HG03025 (cell line): ENCODE measurements at regions not wholly inside any gene's neighbourhood (a gene's known extent, or its start where the extent isn't known, plus 50 kb on each side); places are given as distances from the start of the nearest gene placed in this dataset.
"Not testable (repeated sequence)": the region's sequence is repeated elsewhere in the genome, so short reads cannot be mapped to it uniquely, and the experiment has no call there.

Experiments used
- ATAC-seq: cut with Tn5 transposase; IDR thresholded peaks from one replicate; pipeline ENCODE4 v1.9.1; 2021; ENCODE audit warnings: mild to moderate bottlenecking, moderate library complexity; ENCODE audit not compliant: unreplicated experiment, low FRiP score

DNA sequence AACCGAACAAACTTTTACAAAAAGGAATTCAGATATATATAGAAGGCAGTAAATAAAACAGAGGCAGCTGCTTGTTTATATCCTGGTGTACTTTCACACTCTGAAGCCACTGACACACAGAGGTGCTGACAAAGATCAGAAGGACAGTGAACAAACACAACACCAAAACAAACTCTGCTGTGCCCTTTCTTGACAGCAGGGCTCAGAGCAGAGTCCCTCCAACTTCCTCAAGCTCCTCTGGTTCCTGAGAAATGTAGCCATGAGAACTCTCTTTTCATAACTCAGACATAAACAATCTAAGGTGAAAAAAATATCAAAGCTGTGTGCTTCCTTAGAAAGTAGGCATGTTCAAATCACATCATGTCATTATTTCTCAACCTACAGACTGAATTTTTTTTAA is 1052.8 kb upstream of the SPRY2 start:
- no peak for ATAC-seq

DNA sequence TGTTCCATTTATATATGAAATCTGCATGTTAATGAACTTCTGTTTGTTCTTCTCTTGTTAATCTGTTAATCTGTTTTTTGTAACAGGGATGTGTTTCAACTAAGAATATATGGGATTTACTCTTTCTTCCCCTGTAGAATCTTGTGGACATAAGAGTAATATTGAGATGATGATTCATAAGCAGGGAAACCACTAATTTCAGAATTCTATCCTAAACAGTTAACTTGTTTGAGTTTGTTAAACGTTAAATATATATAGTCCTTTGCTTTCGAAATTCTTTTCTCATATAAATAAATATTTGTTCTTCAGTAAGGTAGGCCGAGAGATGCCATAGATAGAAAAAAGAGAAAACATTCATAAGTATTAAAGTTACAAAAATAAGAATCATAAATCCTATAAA is 1052.2 kb upstream of the SPRY2 start:
- ATAC-seq, result no peak

DNA sequence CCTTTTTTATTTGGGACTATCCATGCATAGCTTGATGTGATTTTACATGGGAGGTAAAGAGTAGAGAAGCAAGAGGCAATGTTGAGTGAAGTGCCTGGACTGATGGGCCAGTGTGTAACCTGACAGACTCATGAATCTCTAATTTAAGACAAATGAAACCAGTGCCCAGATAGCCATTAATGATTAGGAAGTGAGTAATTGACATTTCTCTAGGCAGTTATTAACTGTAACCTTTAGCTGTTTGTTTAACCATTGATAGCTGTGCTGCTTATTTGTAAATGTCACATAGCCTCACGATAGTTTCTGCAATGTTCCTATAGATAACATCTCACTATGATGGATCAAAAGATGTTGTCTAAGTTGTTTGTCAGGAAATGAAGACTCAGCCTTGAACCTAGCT is 1047.5 kb upstream of the SPRY2 start:
- ATAC-seq, result no peak

DNA sequence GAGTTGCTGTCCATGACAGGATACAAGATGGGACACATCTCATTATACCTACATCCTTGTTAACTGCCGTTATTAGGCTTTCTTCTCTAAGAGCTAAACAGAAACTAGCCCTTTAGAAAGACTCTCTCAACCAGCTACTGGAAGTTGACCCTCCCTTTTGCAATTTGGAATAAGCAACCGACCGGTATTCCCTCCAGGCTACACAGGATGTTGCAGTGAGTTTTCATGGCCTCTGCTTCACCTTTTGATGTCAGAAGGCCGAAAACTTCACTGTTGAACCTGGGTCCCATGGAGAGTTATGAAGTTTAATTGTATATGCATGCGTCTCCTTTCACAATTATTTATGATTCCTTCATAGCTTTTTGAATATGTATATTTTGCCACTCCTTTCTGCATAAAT is 1042.5 kb upstream of the SPRY2 start:
- no peak for ATAC-seq

DNA sequence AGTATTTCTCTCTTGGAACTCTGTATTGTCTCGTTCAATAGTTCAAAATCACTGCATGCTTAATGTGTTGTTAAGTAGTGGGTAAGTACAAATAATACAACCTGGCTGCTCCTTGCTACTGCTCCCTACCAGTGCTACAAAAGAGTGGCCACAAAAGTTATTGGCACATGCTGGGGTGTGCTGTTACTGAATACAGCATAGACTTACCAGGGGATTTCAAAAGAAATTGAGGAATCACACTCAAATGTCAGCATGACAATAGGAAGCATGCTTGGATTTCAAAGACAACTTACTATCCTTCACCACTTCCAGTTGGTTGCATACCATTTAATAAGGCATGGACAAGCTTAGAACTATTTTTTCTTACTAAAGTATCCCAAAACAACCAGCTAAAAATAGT is 1041.3 kb upstream of the SPRY2 start:
- ATAC-seq, result no peak

DNA sequence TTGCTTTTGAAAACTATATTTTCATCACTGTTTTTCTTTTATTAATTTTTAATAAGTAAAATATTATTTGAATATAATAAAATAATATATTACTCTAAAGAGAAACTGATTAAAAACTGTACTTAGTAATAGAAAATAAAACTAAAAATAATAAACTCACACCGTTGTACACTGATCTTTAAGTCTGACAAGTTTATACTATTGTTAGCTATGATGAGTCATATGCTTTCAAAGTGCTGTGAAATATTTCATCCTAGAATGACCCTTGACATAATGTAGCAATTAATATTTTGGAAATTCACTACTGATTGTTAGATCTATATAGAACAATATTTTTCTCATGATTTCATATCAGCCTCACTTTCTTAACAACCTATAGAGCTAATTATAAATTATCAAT is 1040.6 kb upstream of the SPRY2 start:
- ATAC-seq, result no peak

DNA sequence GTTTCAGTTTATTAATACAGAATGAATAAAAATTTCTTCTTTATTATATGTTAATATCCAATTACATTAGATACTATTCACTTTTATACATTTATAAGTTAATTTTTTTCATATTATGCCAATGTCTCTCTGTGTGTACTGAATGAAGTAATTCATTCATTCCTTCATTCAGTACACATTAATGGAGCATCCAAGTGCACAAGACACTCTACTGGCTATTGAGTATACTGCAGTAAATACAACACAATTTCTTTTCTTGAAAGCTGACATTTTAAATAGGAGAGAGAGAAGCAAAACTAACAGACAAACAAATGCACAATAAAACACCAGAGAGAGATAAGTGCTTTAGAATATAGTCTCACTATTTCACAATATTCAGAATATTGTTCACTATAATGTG is 1038.3 kb upstream of the SPRY2 start:
- ATAC-seq, result no peak

DNA sequence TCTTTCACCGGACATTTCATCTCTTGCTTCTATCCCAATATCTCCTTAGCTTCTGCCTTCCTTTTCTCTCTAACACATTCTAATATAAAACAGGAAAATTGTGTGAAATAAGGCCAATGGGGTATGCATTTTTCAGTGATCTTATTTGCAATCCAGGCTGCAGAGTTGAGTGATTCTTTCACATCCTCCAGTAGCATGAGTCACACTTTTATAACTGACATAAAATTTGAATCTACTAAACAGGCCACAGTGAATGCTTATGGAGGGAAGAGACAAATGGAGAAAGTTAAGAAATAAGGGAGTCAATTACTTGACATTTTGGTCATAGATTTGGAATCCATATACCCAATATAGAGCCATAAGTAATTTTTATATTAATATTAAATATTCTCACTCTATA is 1037.0 kb upstream of the SPRY2 start:
- ATAC-seq, result no peak

DNA sequence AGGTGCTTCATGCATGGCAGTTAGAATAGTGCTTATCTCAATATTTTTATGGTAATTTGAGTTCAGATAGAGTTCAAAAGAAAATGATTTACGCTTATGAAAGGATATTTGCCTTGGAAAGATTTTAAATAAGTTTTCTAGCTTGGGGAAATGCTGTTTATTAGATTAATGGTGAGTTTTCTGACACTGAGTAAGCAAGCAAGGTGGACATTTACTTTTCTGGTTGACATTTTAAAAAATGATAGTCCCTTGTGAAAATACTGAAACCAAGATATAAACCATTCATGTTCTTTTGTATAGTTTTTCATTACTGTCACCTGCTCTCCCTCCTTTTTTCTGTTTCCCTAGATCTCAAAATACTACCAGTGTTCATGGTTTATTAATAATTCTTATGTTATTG is 1034.8 kb upstream of the SPRY2 start:
- no peak for ATAC-seq

DNA sequence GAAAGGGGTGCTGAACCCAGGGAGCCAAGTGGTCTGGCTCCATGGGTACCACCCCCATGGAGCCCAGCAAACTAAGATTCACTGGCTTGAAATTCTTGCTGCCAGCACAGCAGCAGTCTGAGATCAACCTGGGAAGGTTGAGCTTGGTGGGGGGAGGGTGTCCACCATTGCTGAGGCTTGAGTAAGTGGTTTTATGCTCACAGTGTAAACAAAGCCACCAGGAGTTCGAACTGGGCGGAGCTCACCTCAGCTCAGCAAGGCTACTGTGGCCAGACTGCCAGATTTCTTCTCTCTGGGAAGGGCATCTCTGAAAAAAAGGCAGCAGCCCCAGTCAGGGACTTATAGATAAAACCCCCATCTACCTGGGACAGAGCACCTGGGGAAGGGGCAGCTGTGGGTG is 1021.8 kb upstream of the SPRY2 start:
- not testable (repeated sequence) for ATAC-seq

DNA sequence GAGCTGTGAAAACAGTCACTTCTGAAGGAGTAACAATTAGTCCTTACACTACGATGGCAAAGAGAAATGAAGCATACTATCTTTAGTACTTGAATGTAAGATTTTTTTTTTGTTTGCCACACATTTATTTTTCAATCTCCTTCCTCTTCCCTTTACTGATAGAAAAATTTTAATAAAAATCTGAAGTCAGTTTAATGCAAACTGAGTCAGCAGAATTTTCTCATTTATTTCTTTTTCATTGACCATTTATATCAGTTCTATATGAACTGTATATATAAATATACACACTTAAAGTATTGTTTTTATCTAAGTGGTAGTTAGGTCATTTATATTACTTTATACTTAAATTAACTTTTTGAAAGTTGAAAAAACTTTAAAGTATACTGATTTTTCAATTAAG is 1009.1 kb upstream of the SPRY2 start:
- no peak for ATAC-seq

DNA sequence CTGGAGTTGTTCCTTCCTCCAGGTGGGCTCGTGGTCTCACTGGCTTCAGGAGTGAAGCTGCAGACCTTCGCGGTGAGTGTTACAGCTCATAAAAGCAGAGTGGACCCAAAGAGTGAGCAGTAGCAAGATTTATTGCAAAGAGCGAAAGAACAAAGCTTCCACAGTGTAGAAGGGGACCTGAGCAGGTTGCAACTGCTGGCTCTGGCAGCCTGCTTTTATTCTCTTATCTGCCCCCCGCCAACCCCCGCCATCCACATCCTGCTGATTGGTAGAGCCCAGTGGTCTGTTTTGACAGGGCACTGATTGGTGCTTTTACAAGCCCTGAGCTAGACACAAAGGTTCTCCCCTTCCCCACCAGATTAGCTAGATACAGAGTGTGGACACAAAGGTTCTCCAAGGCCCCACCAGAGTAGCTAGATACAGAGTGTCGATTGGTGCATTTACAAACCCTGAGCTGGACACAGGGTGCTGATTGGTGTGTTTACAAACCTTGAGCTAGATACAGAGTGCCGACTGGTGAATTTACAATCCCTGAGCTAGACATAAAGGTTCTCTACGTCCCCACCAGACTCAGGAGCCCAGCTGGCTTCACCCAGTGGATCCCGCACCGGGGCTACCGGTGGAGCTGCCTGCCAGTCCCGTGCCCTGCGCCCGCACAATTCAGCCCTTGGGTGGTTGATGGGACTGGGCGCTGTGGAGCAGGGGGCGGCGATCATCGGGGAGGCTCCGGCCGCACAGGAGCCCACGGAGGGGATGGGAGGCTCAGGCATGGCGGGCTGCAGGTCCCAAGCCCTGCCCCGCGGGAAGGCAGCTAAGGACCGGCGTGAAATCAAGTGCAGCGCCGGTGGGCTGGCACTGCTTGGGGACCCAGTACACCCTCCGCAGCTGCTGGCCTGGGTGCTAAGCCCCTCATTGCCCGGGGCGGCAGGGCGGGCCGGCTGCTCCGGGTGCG is 999.5 kb upstream of the SPRY2 start:
- ATAC-seq, result not testable (repeated sequence)

DNA sequence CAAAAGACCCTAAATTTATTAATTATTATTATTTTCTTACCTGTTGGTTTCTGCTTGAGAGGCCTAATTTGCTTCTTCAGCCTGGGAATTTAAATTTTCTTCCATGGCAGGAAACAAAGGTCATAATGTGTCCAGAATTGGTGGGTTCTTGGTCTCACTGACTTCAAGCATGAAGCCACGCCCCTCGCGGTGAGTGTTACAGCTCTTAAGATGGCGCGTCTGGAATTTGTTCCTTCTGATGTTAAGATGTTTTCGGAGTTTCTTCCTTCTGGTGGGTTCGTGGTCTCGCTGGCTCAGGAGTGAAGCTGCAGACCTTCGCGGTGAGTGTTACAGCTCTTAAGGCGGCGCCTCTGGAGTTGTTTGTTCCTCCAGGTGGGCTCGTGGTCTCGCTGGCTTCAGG is 998.7 kb upstream of the SPRY2 start:
- not testable (repeated sequence) for ATAC-seq

DNA sequence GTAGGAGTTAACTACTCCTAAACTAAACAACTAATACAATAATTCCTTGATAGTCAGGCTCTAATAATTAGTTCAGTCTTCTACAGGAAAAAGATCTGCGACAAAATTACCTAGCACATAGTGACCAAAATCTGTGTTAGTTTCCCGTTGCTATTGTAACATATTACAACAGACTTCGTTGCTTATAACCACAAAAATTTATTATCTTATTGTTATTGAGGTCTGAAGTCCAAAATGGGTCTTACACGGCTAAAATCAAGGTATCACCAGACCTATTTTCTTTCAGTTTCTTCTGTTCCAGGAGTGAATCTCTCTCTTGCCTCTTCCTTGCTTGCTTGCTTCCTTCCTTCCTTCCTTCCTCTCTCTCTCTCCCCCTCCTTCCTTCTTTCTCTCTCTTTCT is 993.6 kb upstream of the SPRY2 start:
- no peak for ATAC-seq

DNA sequence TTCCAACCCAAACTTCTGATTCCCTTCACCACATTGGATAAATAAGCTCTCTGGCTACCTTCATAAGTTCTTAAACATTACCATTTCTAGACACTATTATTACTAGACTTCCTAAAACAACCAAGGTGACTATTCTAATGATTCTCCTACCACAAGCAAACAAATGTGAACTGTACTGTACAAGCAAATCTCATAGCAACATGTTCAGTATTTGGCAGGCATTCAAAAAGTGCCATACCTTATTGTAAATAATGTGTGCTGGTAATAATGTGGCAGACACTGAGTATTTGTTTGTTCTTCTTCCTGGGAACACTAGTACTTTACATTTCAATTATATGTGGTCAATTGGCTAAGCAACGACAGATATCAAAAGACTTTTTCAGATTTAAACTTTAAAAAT is 986.0 kb upstream of the SPRY2 start:
- no peak for ATAC-seq

DNA sequence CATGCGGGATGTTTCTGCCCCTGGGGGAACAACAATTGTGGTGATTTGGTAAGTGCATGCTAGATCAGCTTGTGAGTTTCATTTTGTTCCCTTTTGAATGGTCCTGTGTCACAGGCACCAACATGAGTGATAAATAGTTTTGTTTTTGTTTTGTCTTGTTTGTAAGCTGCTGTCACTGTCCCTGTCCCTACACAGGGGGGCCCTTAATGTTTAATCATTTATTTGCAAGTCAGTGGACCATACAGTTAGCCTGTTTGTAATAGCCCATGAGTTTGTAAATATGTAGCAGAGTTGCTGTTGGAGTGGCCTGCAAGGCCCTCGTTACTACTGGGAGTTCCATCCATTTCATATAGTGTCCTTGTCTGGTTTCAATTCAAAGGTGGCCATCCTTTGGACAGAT is 979.6 kb upstream of the SPRY2 start:
- ATAC-seq, result no peak

DNA sequence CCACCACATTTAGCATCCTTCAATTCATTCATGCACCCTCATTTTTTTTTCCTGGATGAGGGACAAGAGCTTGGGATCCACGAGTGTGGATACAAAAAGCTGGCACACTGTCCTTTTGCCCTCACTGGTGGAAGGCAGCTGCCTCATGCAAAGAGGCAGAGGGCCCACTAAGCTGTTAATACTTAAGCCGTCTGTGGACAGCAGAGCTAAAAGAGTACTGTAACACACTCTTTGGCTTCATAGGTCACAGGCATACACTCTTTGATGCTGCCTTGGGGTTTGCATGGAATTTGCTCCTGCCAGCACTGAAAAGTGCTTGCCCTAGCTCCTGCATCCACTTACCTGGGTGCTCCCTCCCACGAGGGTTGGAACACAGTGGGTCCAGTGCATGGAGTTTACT is 978.4 kb upstream of the SPRY2 start:
- ATAC-seq, result no peak

DNA sequence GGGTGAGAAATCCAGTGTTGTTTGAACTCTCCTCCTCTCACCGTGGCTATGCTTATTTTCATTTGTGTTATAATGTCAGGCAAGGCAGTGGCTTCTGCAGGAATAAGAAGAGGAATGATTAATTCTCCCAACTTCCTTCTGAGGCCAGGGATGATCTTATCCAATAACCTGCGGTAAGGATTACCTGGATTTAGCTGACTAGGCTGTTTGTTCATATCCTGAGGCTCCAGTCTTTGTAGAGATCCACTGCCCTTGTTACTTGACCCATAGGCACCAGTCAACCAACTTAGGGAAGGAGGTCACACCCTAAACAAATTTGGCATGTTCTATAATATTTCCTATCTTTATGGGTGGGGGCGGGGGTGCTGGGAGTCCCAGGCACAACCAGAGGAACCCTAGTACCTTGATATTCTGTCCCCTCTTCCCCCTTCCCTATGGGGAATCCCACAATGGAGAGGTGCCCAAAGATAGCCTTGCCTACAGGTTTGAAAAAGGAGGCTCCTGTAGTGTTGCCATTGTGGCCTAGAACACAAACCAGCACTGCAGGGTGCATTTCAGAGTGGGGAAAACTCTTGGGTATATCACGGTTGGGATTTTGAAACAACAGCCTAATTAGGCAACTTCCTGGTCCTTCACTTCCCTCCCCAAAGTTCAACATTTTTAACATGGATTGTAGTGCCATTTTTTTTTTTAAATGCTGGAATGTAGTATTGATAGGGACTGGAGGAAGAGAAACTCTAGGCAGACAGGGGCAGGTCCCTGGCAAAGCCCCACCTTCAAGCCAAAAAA is 977.5 kb upstream of the SPRY2 start:
- no peak for ATAC-seq

DNA sequence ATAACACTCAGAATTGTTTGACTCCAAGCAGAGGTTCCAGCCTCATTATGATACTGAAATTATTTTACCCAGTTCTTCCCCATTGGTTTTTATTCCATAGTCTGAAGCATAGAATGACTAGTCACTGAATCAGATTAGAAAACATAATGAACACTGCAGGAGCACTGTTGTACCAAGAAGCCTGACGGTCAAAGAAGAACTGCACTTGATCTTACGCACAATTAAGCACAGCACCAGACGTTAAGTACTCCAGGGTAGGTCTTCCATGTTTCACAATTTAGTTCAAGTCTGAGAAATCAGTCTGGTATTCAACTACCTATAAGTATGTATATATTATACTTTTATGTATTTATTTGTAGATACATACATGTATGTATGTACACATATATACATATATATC is 973.5 kb upstream of the SPRY2 start:
- no peak for ATAC-seq

DNA sequence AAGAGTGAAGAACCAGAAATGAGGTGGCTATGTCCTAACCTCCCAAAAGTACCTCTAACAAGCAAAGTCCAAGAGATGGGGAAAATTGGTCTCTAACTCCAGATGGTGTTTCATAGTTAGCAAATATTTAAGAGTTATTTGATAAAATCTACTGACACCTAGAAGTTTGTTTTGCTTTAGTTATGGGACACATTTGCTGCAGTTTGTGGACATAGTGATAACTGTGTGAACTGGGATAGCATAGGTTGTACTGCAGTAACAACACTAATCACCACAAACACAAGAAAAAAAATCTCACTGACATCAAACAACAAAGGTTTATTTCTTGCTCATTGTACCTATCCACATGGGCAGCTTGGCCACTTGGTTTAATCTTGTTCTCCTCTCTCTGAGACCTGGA is 965.0 kb upstream of the SPRY2 start:
- no peak for ATAC-seq

DNA sequence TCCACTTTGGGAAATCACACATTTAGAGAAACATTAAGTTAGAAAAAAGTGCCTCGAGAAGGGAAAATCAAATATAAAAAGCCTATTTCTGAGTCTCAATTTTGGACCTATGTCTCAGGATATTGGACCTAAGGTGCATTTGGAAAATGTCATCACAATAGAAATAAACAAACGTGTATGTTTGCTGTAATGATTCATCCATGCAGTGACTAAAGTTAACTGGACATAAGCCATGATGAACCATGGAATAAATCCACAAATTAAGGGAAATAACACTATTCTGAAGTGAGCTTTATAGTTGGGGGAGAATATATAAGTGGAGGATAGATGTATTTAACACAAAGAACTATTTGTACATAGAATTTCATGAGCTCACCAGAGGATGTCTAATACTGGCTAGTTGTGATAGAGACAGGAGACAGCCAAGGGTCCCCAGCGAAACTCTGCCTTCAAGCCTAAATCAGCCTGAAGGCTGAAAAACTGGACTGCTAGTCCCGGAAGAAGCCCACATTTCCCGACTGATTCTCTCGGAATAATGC is 963.3 kb upstream of the SPRY2 start:
- ATAC-seq, result no peak

DNA sequence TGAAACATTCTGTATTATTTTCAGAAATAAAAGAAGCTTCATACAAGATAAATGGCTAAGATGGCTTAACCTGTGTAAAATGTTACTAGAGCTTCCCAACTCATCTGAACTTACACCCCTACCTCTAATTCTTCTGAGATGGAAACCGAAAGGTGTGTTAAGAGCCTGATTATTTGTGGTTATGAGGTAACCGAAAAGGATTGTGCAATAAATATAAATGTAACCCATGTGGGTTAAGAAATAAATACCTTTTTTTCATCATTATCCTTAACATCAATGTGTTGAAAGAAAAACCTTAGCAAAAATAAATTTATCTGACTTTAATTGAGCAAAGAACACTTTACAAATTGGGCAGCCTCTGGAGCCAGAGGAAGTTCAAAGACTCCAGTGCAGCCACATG is 961.8 kb upstream of the SPRY2 start:
- ATAC-seq, result no peak
